Suprapubic skin (tissue), 4 donors: ENCODE measurements at regions not wholly inside any gene's neighbourhood (a gene's known extent, or its start where the extent isn't known, plus 50 kb on each side); places are given as distances from the start of the nearest gene placed in this dataset.
A peak's percentile ranks its signal among the peaks of the same experiment; 100 is the strongest.

Experiments used
- DNase-seq, 2 donors: peaks; one replicate each; pipeline ENCODE4 v3.0.0-alpha.2; 2019; ENCODE audit warnings: low spot score in 2 of 2
- H3K27ac ChIP-seq: fragments of 200-600 bp; sonication (generic); one replicate; pipeline ENCODE4 v1.5.1; 2019
- H3K27me3 ChIP-seq: fragments of 200-600 bp; sonication (generic); one replicate; pipeline ENCODE4 v1.5.1; 2019
- H3K36me3 ChIP-seq: fragments of 200-600 bp; sonication (generic); one replicate; pipeline ENCODE4 v1.5.1; 2019
- H3K4me1 ChIP-seq: fragments of 200-600 bp; sonication (generic); one replicate; pipeline ENCODE4 v1.5.1; 2019
- H3K4me3 ChIP-seq: fragments of 200-600 bp; sonication (generic); one replicate; pipeline ENCODE4 v1.5.1; 2019; ENCODE audit warnings: mild to moderate bottlenecking
- H3K9me3 ChIP-seq: fragments of 200-600 bp; sonication (generic); one replicate; pipeline ENCODE4 v1.5.1; 2019
- CTCF ChIP-seq, 2 donors: fragments of 200-600 bp in 1 of 2; fragments of 450-650 bp in 1 of 2; sonication (generic) in 1 of 2; IDR thresholded peaks; one replicate each; pipeline ENCODE4 v1.5.1; 2016 to 2019; ENCODE audit warnings: antibody characterized with exemption in 2 of 2, mild to moderate bottlenecking in 1 of 2, moderate library complexity in 1 of 2
- EP300 ChIP-seq: sonication (generic); formaldehyde crosslinking; IDR thresholded peaks from one replicate; pipeline ENCODE4 v1.6.1; 2017; ENCODE audit warnings: antibody characterized with exemption
- POLR2A ChIP-seq, 2 donors: fragments of 450-650 bp; IDR thresholded peaks; one replicate each; pipeline ENCODE4 v1.6.1; 2017; ENCODE audit warnings: antibody characterized with exemption in 2 of 2, mild to moderate bottlenecking in 2 of 2, moderate library complexity in 2 of 2
- POLR2AphosphoS5 ChIP-seq, 3 donors: sonication (generic); formaldehyde crosslinking; IDR thresholded peaks; one replicate each; pipeline ENCODE4 v1.6.1; 2017; ENCODE audit warnings: antibody characterized with exemption in 3 of 3
- WGBS: methylation state at CpG from one replicate; pipeline ENCODE4 v1.1.5; 2018; 5-methylcytosine and 5-hydroxymethylcytosine counted together

- H3K9me3 ChIP-seq = no peaks in the 10 kb centered on the region
- H3K36me3 ChIP-seq = no peaks in the 10 kb centered on the region
- no peaks in the 10 kb centered on the region for H3K4me1 ChIP-seq
- 67% methylated on average over 3 of the region's 3 CpGs for WGBS
- H3K4me3 ChIP-seq = no peak overlapping the region
- DNase-seq = peak in 1 of 2 donors; percentile 62
- H3K27ac ChIP-seq = no peak overlapping the region
- no peaks in the 10 kb centered on the region for H3K27me3 ChIP-seq
- TF ChIP-seq POLR2A (IDR thresholded peaks at IDR 0.05) (no peak), POLR2AphosphoS5 (IDR thresholded peaks at IDR 0.05) (no peak), EP300 (no peak), CTCF (IDR thresholded peaks at IDR 0.05) (no peak)
Measured at GRCh38 chr6:147621263-147621662, 112.8 kb downstream of the SAMD5 start.

GRCh38 chr6:147621961-147622360, 113.5 kb downstream of the SAMD5 start:
- WGBS = 59% methylated on average over 2 of the region's 2 CpGs
- Histone ChIP-seq H3K36me3 (no peaks in the 10 kb centered on the region), H3K27ac (no peak overlapping the region), H3K4me1 (no peaks in the 10 kb centered on the region), H3K9me3 (no peaks in the 10 kb centered on the region), H3K27me3 (no peaks in the 10 kb centered on the region), H3K4me3 (no peak overlapping the region)
- DNase-seq = no peak
- no peak for TF ChIP-seq POLR2AphosphoS5 (IDR thresholded peaks at IDR 0.05)
- no peak for TF ChIP-seq POLR2A (IDR thresholded peaks at IDR 0.05)

- H3K4me3 ChIP-seq = no peak overlapping the region
- no peak overlapping the region for H3K27ac ChIP-seq
- no peak for DNase-seq
- no peaks in the 10 kb centered on the region for H3K27me3 ChIP-seq
- H3K36me3 ChIP-seq = no peaks in the 10 kb centered on the region
- no peaks in the 10 kb centered on the region for H3K9me3 ChIP-seq
- WGBS = 87% methylated on average over 7 of the region's 7 CpGs
- H3K4me1 ChIP-seq = no peaks in the 10 kb centered on the region
- TF ChIP-seq POLR2AphosphoS5 (IDR thresholded peaks at IDR 0.05) (no peak), EP300 (no peak), POLR2A (IDR thresholded peaks at IDR 0.05) (no peak), CTCF (IDR thresholded peaks at IDR 0.05) (no peak)
Measured at GRCh38 chr6:147624946-147625515, 116.5 kb downstream of the SAMD5 start.

- TF ChIP-seq POLR2A (IDR thresholded peaks at IDR 0.05) (no peak), EP300 (no peak), CTCF (IDR thresholded peaks at IDR 0.05) (no peak), POLR2AphosphoS5 (IDR thresholded peaks at IDR 0.05) (no peak)
- Histone ChIP-seq H3K4me3 (no peak overlapping the region), H3K27me3 (no peaks in the 10 kb centered on the region), H3K9me3 (no peaks in the 10 kb centered on the region), H3K27ac (no peak overlapping the region), H3K36me3 (no peaks in the 10 kb centered on the region), H3K4me1 (no peaks in the 10 kb centered on the region)
- no peak for DNase-seq
- WGBS = 89% methylated on average over 2 of the region's 2 CpGs
Measured at GRCh38 chr6:147625946-147626345, 117.5 kb downstream of the SAMD5 start.

- DNase-seq = no peak
- 75% methylated on average over 4 of the region's 4 CpGs for WGBS
Measured at GRCh38 chr6:147627411-147627810, 118.9 kb downstream of the SAMD5 start.

More at GRCh38 chr6:147627411-147627810, 118.9 kb downstream of the SAMD5 start:
- Histone ChIP-seq H3K4me3 (no peak overlapping the region), H3K27ac (no peak overlapping the region), H3K9me3 (no peaks in the 10 kb centered on the region), H3K27me3 (no peaks in the 10 kb centered on the region), H3K36me3 (no peaks in the 10 kb centered on the region), H3K4me1 (no peaks in the 10 kb centered on the region)
- no peak for TF ChIP-seq POLR2A (IDR thresholded peaks at IDR 0.05)
- no peak for TF ChIP-seq CTCF (IDR thresholded peaks at IDR 0.05)
- TF ChIP-seq POLR2AphosphoS5 (IDR thresholded peaks at IDR 0.05) = no peak
- TF ChIP-seq EP300 = no peak
